ENCODE measurements at regions not wholly inside any gene's neighbourhood (a gene's known extent, or its start where the extent isn't known, plus 50 kb on each side); places are given as distances from the start of the nearest gene placed in this dataset.

- Histone ChIP-seq H3K9ac (ENCODE audit: low read length) (no peak overlapping the region), H3K4me1 (ENCODE audit: control insufficient read depth in 2 of 2, insufficient read depth in 2 of 2, low read length in 2 of 2) (no peaks in the 10 kb centered on the region), H3K79me2 (ENCODE audit: control insufficient read depth, insufficient read depth, low read length) (no peaks in the 10 kb centered on the region), H3K27ac (ENCODE audit: low read length in 2 of 2) (no peak overlapping the region), H3K27me3 (replicated peaks in 1 of 4; ENCODE audit: control extremely low read depth in 1 of 4, control insufficient read depth in 3 of 4, insufficient read depth in 4 of 4, low read length in 3 of 4) (no peaks in the 10 kb centered on the region), H3K4me2 (replicated peaks; ENCODE audit: low read depth, low read length, poor library complexity, severe bottlenecking) (no peak overlapping the region), H3K4me3 (ENCODE audit: control extremely low read depth in 1 of 5, extremely low read depth in 1 of 5, insufficient read depth in 1 of 5, low read depth in 2 of 5, low read length in 4 of 5) (no peak overlapping the region), H2AFZ (ENCODE audit: insufficient read depth, low read depth, low read length, poor library complexity, severe bottlenecking) (no peak overlapping the region), H4K20me1 (ENCODE audit: control insufficient read depth, insufficient read depth, low read length, poor library complexity, severe bottlenecking) (no peaks in the 10 kb centered on the region), H3K36me3 (replicated peaks in 1 of 2; ENCODE audit: control extremely low read depth in 1 of 2, control insufficient read depth in 1 of 2, extremely low read depth in 1 of 2, insufficient read depth in 2 of 2, low read length in 1 of 2) (no peaks in the 10 kb centered on the region), H3K9me3 (ENCODE audit: control extremely low read depth in 1 of 3, control insufficient read depth in 2 of 3, insufficient read depth in 1 of 3, low read length in 2 of 3) (no peaks in the 10 kb centered on the region)
- Mint-ChIP-seq H3K4me1 (no peaks in the 10 kb centered on the region), H3K27me3 (no peaks in the 10 kb centered on the region), H3K4me3 (no peak overlapping the region), H3K27ac (no peak overlapping the region), H3K9me3 (ENCODE audit: insufficient read depth) (peaks cover 2% of the 10 kb centered on the region)
- intact Hi-C loops (cut with micrococcal nuclease) = no loop called here
- ATAC-seq (ENCODE audit: low read depth) (no peak), DNase-seq (no peak)
- ChIA-PET POLR2A (no interaction called here), CTCF (no interaction called here)
- no peak for TF ChIP-seq EZH2 (IDR thresholded peaks at IDR 0.05; ENCODE audit: borderline replicate concordance, insufficient read depth, low read depth, low read length, poor library complexity, severe bottlenecking)
- no peak for TF ChIP-seq CTCF (IDR thresholded peaks at IDR 0.05)
- whole genome bisulfite sequencing (ENCODE audit: insufficient coverage) = 48% methylated on average over 3 of the region's 6 CpGs
Observed at GRCh38 chr12:81015510-81015909, 62.4 kb upstream of the ACSS3 start.

GRCh38 chr12:81010641-81011040 is 67.2 kb upstream of the ACSS3 start:
- H3K27me3 Mint-ChIP-seq = no peaks in the 10 kb centered on the region
- no peaks in the 10 kb centered on the region for H3K36me3 ChIP-seq (replicated peaks in 1 of 2; ENCODE audit: control extremely low read depth in 1 of 2, control insufficient read depth in 1 of 2, extremely low read depth in 1 of 2, insufficient read depth in 2 of 2, low read length in 1 of 2)
- WGBS (ENCODE audit: insufficient coverage) = 78% methylated on average over 1 of the region's 1 CpG
- peaks cover 2% of the 10 kb centered on the region for H3K9me3 Mint-ChIP-seq (ENCODE audit: insufficient read depth)
- no peaks in the 10 kb centered on the region for H3K4me1 ChIP-seq (ENCODE audit: control insufficient read depth in 2 of 2, insufficient read depth in 2 of 2, low read length in 2 of 2)
- no peak overlapping the region for H3K9ac ChIP-seq (ENCODE audit: low read length)
- H3K27me3 ChIP-seq (replicated peaks in 1 of 4; ENCODE audit: control extremely low read depth in 1 of 4, control insufficient read depth in 3 of 4, insufficient read depth in 4 of 4, low read length in 3 of 4) = no peaks in the 10 kb centered on the region
- ATAC-seq (ENCODE audit: low read depth) (no peak), DNase-seq (no peak)
- no peaks in the 10 kb centered on the region for H3K79me2 ChIP-seq (ENCODE audit: control insufficient read depth, insufficient read depth, low read length)
- no peak for TF ChIP-seq CTCF (IDR thresholded peaks at IDR 0.05)
- TF ChIP-seq EZH2 (IDR thresholded peaks at IDR 0.05; ENCODE audit: borderline replicate concordance, insufficient read depth, low read depth, low read length, poor library complexity, severe bottlenecking) = no peak
- H3K27ac ChIP-seq (ENCODE audit: low read length in 2 of 2) = no peak overlapping the region
- H3K4me3 Mint-ChIP-seq = no peak overlapping the region
- no peak overlapping the region for H3K4me3 ChIP-seq (ENCODE audit: control extremely low read depth in 1 of 5, extremely low read depth in 1 of 5, insufficient read depth in 1 of 5, low read depth in 2 of 5, low read length in 4 of 5)
- H3K27ac Mint-ChIP-seq = no peak overlapping the region
- no peak overlapping the region for H2AFZ ChIP-seq (ENCODE audit: insufficient read depth, low read depth, low read length, poor library complexity, severe bottlenecking)
- H3K9me3 ChIP-seq (ENCODE audit: control extremely low read depth in 1 of 3, control insufficient read depth in 2 of 3, insufficient read depth in 1 of 3, low read length in 2 of 3) = no peaks in the 10 kb centered on the region
- no peak overlapping the region for H3K4me2 ChIP-seq (replicated peaks; ENCODE audit: low read depth, low read length, poor library complexity, severe bottlenecking)
- intact Hi-C loops (cut with micrococcal nuclease) = no loop called here
- ChIA-PET CTCF (interaction anchor here (0.6 kb wide), 1 partner anchor 47 kb away, joined by 3 read pairs; no protein-coding TSS in a partner anchor), POLR2A (no interaction called here)
- H3K4me1 Mint-ChIP-seq = no peaks in the 10 kb centered on the region
- no peaks in the 10 kb centered on the region for H4K20me1 ChIP-seq (ENCODE audit: control insufficient read depth, insufficient read depth, low read length, poor library complexity, severe bottlenecking)

All from B cell (primary cell).